OCI-LY7 (cell line): ENCODE measurements at regions not wholly inside any gene's neighbourhood (a gene's known extent, or its start where the extent isn't known, plus 50 kb on each side); places are given as distances from the start of the nearest gene placed in this dataset.

Experiments used
- BruUV-seq: library from RNA; stranded (reverse); fragments of 400-500 nt; replicated peaks from 2 replicates; lab custom pipeline; 2021; lab: Mats Ljungman, UMichigan
- CTCF ChIA-PET: fragments of 300-600 bp; sonication (Branson Sonifier 250); formaldehyde crosslinking; loops from one replicate; lab custom pipeline; 2022; ENCODE audit warnings: antibody characterized with exemption; ENCODE audit not compliant: unreplicated experiment; lab: Charles Lee
- POLR2A ChIA-PET: fragments of 300-600 bp; sonication (Branson Sonifier 250); formaldehyde crosslinking; loops from one replicate; lab custom pipeline; 2022; ENCODE audit warnings: antibody characterized with exemption; lab: Charles Lee
- DNase-seq: peaks from one replicate; pipeline ENCODE4 v3.0.0-alpha.2; 2015; ENCODE audit warnings: low spot score
- H2AFZ ChIP-seq: fragments of 200-600 bp; sonication (generic), shearing (Covaris generic); 2 replicates; pipeline ENCODE4 v1.6.1; 2014; ENCODE audit warnings: mild to moderate bottlenecking, antibody characterized with exemption, low read length, moderate library complexity
- H3K27ac ChIP-seq: fragments of 200-600 bp; sonication (generic); 2 replicates; pipeline ENCODE4 v1.5.1; 2014; ENCODE audit warnings: mixed run types, low read depth, mild to moderate bottlenecking, moderate library complexity, low read length, inconsistent platforms; ENCODE audit not compliant: poor library complexity, severe bottlenecking
- H3K36me3 ChIP-seq: fragments of 200-600 bp; sonication (generic); 2 replicates; pipeline ENCODE4 v1.6.1; 2014; ENCODE audit warnings: mild to moderate bottlenecking, antibody characterized with exemption, low read length, moderate library complexity, mixed read lengths; ENCODE audit not compliant: insufficient read depth
- H3K4me1 ChIP-seq: fragments of 200-600 bp; sonication (generic); 2 replicates; pipeline ENCODE4 v1.5.1; 2014; ENCODE audit warnings: mild to moderate bottlenecking, low read length; ENCODE audit not compliant: insufficient read depth, poor library complexity, severe bottlenecking
- H3K4me2 ChIP-seq: fragments of 200-600 bp; sonication (generic); 2 replicates; pipeline ENCODE4 v1.6.1; 2014; ENCODE audit warnings: mild to moderate bottlenecking, low read length
- H3K4me3 ChIP-seq: fragments of 200-600 bp; sonication (generic); 2 replicates; pipeline ENCODE4 v1.5.1; 2014; ENCODE audit warnings: mild to moderate bottlenecking, low read depth, low read length; ENCODE audit not compliant: poor library complexity, severe bottlenecking
- H3K79me2 ChIP-seq: fragments of 200-600 bp; sonication (generic); 2 replicates; pipeline ENCODE4 v1.6.1; 2016; ENCODE audit warnings: low read depth, mild to moderate bottlenecking, low read length, moderate library complexity, mixed read lengths; ENCODE audit not compliant: insufficient read depth
- H3K9me2 ChIP-seq: fragments of 200-600 bp; sonication (generic); 2 replicates; pipeline ENCODE4 v1.6.1; 2016; ENCODE audit warnings: mild to moderate bottlenecking, low read length, mixed read lengths; ENCODE audit not compliant: insufficient read depth
- H3K9me3 ChIP-seq: fragments of 200-600 bp; sonication (generic); 2 replicates; pipeline ENCODE4 v1.6.1; 2014; ENCODE audit warnings: mild to moderate bottlenecking, mixed run types, low read length, mixed read lengths
- H4K20me1 ChIP-seq: fragments of 200-600 bp; sonication (generic); 2 replicates; pipeline ENCODE4 v1.6.1; 2014; ENCODE audit warnings: mild to moderate bottlenecking, antibody characterized with exemption, low read length, moderate library complexity, mixed read lengths; ENCODE audit not compliant: insufficient read depth
- EZH2phosphoT487 ChIP-seq: fragments of 200-600 bp; sonication (generic); IDR thresholded peaks from 2 replicates; pipeline ENCODE4 v1.6.1; 2018; ENCODE audit warnings: low read depth, borderline replicate concordance, mild to moderate bottlenecking, mixed run types, antibody characterized with exemption, low read length, moderate library complexity, mixed read lengths
- intact Hi-C: fragments of 100-400 bp; cut with micrococcal nuclease; formaldehyde crosslinking; loops from one replicate; pipeline ENCODE4 v1.10.0; 2022; ENCODE audit not compliant: unreplicated experiment
- TF ChIP-seq, protein P1 (sequence below): fragments of 200-600 bp; sonication (generic); conservative IDR thresholded peaks from 2 replicates; pipeline ENCODE4 v1.5.1; 2014; ENCODE audit warnings: mild to moderate bottlenecking, antibody characterized with exemption, low read length, moderate library complexity, mixed read lengths

DNA sequence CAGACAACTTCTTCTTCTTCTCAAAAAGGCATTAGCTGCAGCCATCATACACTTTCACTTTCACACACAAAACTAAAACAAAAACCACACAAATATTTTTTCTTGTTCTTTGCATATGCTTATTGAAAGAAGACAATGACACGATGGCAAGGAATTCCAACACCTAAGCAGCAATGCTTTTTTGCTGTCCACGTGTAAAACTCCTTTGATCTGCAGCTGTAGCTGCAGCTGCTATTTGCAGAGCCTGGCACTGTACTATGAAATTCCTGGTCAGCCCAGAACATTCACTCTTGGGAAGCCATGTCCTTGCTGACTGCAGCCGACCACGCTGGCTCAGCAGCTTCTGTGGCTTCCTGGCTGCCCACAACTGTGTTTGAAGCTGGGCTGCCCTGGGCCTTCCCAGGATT is 316.2 kb downstream of the CDH2 start:
- TF ChIP-seq, protein P1, sequence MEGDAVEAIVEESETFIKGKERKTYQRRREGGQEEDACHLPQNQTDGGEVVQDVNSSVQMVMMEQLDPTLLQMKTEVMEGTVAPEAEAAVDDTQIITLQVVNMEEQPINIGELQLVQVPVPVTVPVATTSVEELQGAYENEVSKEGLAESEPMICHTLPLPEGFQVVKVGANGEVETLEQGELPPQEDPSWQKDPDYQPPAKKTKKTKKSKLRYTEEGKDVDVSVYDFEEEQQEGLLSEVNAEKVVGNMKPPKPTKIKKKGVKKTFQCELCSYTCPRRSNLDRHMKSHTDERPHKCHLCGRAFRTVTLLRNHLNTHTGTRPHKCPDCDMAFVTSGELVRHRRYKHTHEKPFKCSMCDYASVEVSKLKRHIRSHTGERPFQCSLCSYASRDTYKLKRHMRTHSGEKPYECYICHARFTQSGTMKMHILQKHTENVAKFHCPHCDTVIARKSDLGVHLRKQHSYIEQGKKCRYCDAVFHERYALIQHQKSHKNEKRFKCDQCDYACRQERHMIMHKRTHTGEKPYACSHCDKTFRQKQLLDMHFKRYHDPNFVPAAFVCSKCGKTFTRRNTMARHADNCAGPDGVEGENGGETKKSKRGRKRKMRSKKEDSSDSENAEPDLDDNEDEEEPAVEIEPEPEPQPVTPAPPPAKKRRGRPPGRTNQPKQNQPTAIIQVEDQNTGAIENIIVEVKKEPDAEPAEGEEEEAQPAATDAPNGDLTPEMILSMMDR = no peak
- TF ChIP-seq EZH2phosphoT487 = no peak
- ChIA-PET POLR2A (interaction anchor here (0.6 kb wide), 1 partner anchor 646 kb away, joined by 8 read pairs; no protein-coding TSS in a partner anchor), CTCF (no interaction called here)
- no peak overlapping the region for H2AFZ ChIP-seq
- intact Hi-C loops = no loop called here
- H3K27ac ChIP-seq = no peak overlapping the region
- no peaks in the 10 kb centered on the region for H4K20me1 ChIP-seq
- no peaks in the 10 kb centered on the region for H3K36me3 ChIP-seq
- DNase-seq = no peak
- no peak overlapping the region for H3K4me3 ChIP-seq
- H3K79me2 ChIP-seq = no peaks in the 10 kb centered on the region
- no peaks in the 10 kb centered on the region for H3K9me2 ChIP-seq
- H3K9me3 ChIP-seq = no peaks in the 10 kb centered on the region
- H3K4me2 ChIP-seq = no peak overlapping the region
- H3K4me1 ChIP-seq = no peaks in the 10 kb centered on the region
- BruUV-seq = no TSS peak

DNA sequence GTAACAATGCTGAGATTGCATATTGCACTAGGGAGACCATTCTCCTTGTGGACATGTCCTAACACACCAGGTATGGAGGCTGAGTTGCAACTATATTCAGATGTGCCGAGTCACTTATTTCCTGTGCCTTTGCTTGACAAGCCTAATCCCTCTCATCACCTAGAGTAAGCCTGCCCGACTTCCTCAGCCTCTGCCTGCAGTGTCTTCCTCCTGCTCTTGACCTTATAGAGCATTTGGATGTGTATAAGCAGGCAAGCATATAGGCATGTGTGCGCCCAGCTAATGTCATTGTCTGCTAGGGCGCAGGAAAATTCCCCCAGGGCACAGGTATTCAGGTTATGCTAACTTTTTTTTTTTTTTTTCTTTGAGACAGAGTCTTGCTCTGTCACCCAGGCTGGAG is 316.9 kb downstream of the CDH2 start:
- H3K79me2 ChIP-seq = no peaks in the 10 kb centered on the region
- no peak overlapping the region for H3K4me3 ChIP-seq
- no peaks in the 10 kb centered on the region for H3K36me3 ChIP-seq
- POLR2A ChIA-PET = interaction anchor here (0.7 kb wide), 1 partner anchor 1062 kb away, joined by 3 read pairs; no protein-coding TSS in a partner anchor
- intact Hi-C loops = no loop called here
- H3K4me1 ChIP-seq = no peaks in the 10 kb centered on the region
- no peaks in the 10 kb centered on the region for H4K20me1 ChIP-seq
- no peak for DNase-seq
- H2AFZ ChIP-seq = no peak overlapping the region
- TF ChIP-seq EZH2phosphoT487 = no peak
- TF ChIP-seq, protein P1 = no peak
- H3K4me2 ChIP-seq = no peak overlapping the region
- H3K9me2 ChIP-seq = no peaks in the 10 kb centered on the region
- no peaks in the 10 kb centered on the region for H3K9me3 ChIP-seq
- BruUV-seq = no TSS peak
- CTCF ChIA-PET = no interaction called here
- H3K27ac ChIP-seq = no peak overlapping the region

- CTCF ChIA-PET = no interaction called here
- no peak for DNase-seq
- Histone ChIP-seq H3K9me3 (no peaks in the 10 kb centered on the region), H2AFZ (no peak overlapping the region), H3K9me2 (no peaks in the 10 kb centered on the region), H3K27ac (no peak overlapping the region), H4K20me1 (no peaks in the 10 kb centered on the region), H3K4me2 (no peak overlapping the region), H3K79me2 (no peaks in the 10 kb centered on the region), H3K4me1 (no peaks in the 10 kb centered on the region), H3K36me3 (no peaks in the 10 kb centered on the region), H3K4me3 (no peak overlapping the region)
- TF ChIP-seq, protein P1 = no peak
- TF ChIP-seq EZH2phosphoT487 = no peak
- intact Hi-C loops = no loop called here
- POLR2A ChIA-PET = no interaction called here
- BruUV-seq = no TSS peak
Measured at GRCh38 chr18:27856820-27857219, 320.1 kb downstream of the CDH2 start.
